ENCODE measurements at regions not wholly inside any gene's neighbourhood (a gene's known extent, or its start where the extent isn't known, plus 50 kb on each side); places are given as distances from the start of the nearest gene placed in this dataset.
"Not testable (repeated sequence)": the region's sequence is repeated elsewhere in the genome, so short reads cannot be mapped to it uniquely, and the experiment has no call there.

GRCh38 chr4:72663828-72664227 is 94.8 kb upstream of the ADAMTS3 start:
- Histone ChIP-seq H3K27me3 (ENCODE audit: control insufficient read depth, insufficient read depth, low read length) (no peaks in the 10 kb centered on the region), H3K27ac (ENCODE audit: low read depth in 2 of 2, low read length in 2 of 2) (no peak overlapping the region), H3K4me3 (ENCODE audit: low read length in 3 of 3) (no peak overlapping the region), H3K4me1 (ENCODE audit: control insufficient read depth in 2 of 3, insufficient read depth in 2 of 3, low read depth in 1 of 3, low read length in 3 of 3) (no peaks in the 10 kb centered on the region), H3K36me3 (ENCODE audit: control insufficient read depth in 2 of 3, insufficient read depth in 3 of 3, low read length in 3 of 3) (no peaks in the 10 kb centered on the region), H3K9me3 (ENCODE audit: control insufficient read depth in 2 of 3, insufficient read depth in 1 of 3, low read length in 3 of 3) (no peaks in the 10 kb centered on the region), H3K9ac (ENCODE audit: low read length in 3 of 3) (no peak overlapping the region)
- intact Hi-C loops (cut with DNase I): no loop called here
- TF ChIP-seq CTCF (IDR thresholded peaks at IDR 0.05; ENCODE audit: borderline replicate concordance, extremely low read depth, insufficient read depth): no peak
- FAIRE-seq (no peak), DNase-seq (peak in 2 of 5 donors; percentile 1 to 37)

- intact Hi-C loops (cut with DNase I): no loop called here
- Histone ChIP-seq H3K9ac (ENCODE audit: low read length in 3 of 3) (no peak overlapping the region), H3K9me3 (ENCODE audit: control insufficient read depth in 2 of 3, insufficient read depth in 1 of 3, low read length in 3 of 3) (no peaks in the 10 kb centered on the region), H3K27me3 (ENCODE audit: control insufficient read depth, insufficient read depth, low read length) (no peaks in the 10 kb centered on the region), H3K4me1 (ENCODE audit: control insufficient read depth in 2 of 3, insufficient read depth in 2 of 3, low read depth in 1 of 3, low read length in 3 of 3) (no peaks in the 10 kb centered on the region), H3K36me3 (ENCODE audit: control insufficient read depth in 2 of 3, insufficient read depth in 3 of 3, low read length in 3 of 3) (no peaks in the 10 kb centered on the region), H3K27ac (ENCODE audit: low read depth in 2 of 2, low read length in 2 of 2) (no peak overlapping the region), H3K4me3 (ENCODE audit: low read length in 3 of 3) (no peak overlapping the region)
- FAIRE-seq (no peak), DNase-seq (no peak)
- no peak for TF ChIP-seq CTCF (IDR thresholded peaks at IDR 0.05; ENCODE audit: borderline replicate concordance, extremely low read depth, insufficient read depth)
Observed at GRCh38 chr4:72661830-72662229, 92.8 kb upstream of the ADAMTS3 start.

GRCh38 chr4:72641611-72642010 is 72.6 kb upstream of the ADAMTS3 start:
- H3K4me1 ChIP-seq (ENCODE audit: control insufficient read depth in 2 of 3, insufficient read depth in 2 of 3, low read depth in 1 of 3, low read length in 3 of 3): no peaks in the 10 kb centered on the region
- no peak overlapping the region for H3K27ac ChIP-seq (ENCODE audit: low read depth in 2 of 2, low read length in 2 of 2)
- no peak for DNase-seq
- no peak overlapping the region for H3K4me3 ChIP-seq (ENCODE audit: low read length in 3 of 3)
- H3K9ac ChIP-seq (ENCODE audit: low read length in 3 of 3): no peak overlapping the region
- no peaks in the 10 kb centered on the region for H3K9me3 ChIP-seq (ENCODE audit: control insufficient read depth in 2 of 3, insufficient read depth in 1 of 3, low read length in 3 of 3)
- no peak for TF ChIP-seq CTCF (IDR thresholded peaks at IDR 0.05; ENCODE audit: borderline replicate concordance, extremely low read depth, insufficient read depth)
- H3K36me3 ChIP-seq (ENCODE audit: control insufficient read depth in 2 of 3, insufficient read depth in 3 of 3, low read length in 3 of 3): no peaks in the 10 kb centered on the region
- intact Hi-C loops (cut with DNase I): no loop called here
- no peak for FAIRE-seq
- no peaks in the 10 kb centered on the region for H3K27me3 ChIP-seq (ENCODE audit: control insufficient read depth, insufficient read depth, low read length)

GRCh38 chr4:72636866-72637265 is 67.8 kb upstream of the ADAMTS3 start:
- FAIRE-seq; H3K9me3 ChIP-seq (ENCODE audit: control insufficient read depth in 2 of 3, insufficient read depth in 1 of 3, low read length in 3 of 3); H3K4me1 ChIP-seq (ENCODE audit: control insufficient read depth in 2 of 3, insufficient read depth in 2 of 3, low read depth in 1 of 3, low read length in 3 of 3); H3K4me3 ChIP-seq (ENCODE audit: low read length in 3 of 3); H3K9ac ChIP-seq (ENCODE audit: low read length in 3 of 3); H3K36me3 ChIP-seq (ENCODE audit: control insufficient read depth in 2 of 3, insufficient read depth in 3 of 3, low read length in 3 of 3); DNase-seq; H3K27me3 ChIP-seq (ENCODE audit: control insufficient read depth, insufficient read depth, low read length); intact Hi-C loops (cut with DNase I); H3K27ac ChIP-seq (ENCODE audit: low read depth in 2 of 2, low read length in 2 of 2): not testable (repeated sequence)

DNA sequence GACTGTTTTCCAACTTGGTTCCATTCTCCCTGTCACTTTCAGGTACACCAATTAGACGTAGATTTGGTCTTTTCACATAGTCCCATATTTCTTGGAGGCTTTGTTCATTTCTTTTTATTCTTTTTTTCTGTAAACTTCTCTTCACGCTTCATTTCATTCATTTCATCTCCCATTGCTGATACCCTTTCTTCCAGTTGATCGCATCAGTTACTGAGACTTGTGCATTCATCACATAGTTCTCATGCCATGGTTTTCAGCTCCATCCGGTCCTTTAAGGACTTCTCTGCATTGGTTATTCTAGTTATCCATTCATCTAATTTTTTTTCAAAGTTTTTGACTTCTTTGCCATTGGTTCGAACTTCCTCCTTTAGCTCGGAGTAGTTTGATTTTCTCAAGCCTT is 66.9 kb upstream of the ADAMTS3 start:
- H3K4me3 ChIP-seq (ENCODE audit: low read length in 3 of 3); H3K27ac ChIP-seq (ENCODE audit: low read depth in 2 of 2, low read length in 2 of 2); H3K27me3 ChIP-seq (ENCODE audit: control insufficient read depth, insufficient read depth, low read length); DNase-seq; H3K9ac ChIP-seq (ENCODE audit: low read length in 3 of 3); intact Hi-C loops (cut with DNase I); H3K9me3 ChIP-seq (ENCODE audit: control insufficient read depth in 2 of 3, insufficient read depth in 1 of 3, low read length in 3 of 3); FAIRE-seq; H3K36me3 ChIP-seq (ENCODE audit: control insufficient read depth in 2 of 3, insufficient read depth in 3 of 3, low read length in 3 of 3); H3K4me1 ChIP-seq (ENCODE audit: control insufficient read depth in 2 of 3, insufficient read depth in 2 of 3, low read depth in 1 of 3, low read length in 3 of 3): not testable (repeated sequence)

DNA sequence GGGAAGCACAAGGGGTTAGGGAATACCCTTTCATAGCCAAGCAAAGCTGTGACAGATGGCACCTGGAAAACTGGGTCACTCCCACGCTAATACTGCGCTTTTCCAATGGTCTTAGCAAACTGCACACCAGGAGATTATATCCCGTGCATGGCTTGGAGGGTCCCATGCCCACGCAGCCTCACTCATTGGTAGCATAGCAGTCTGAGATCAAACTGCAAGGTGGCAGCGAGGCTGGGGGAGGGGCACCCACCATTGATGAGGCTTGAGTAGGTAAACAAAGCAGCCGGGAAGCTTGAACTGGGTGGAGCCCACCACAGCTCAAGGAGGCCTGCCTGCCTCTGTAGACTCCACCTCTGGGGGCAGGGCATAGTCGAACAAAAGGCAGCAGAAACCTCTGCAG is 63.2 kb upstream of the ADAMTS3 start:
- intact Hi-C loops (cut with DNase I); H3K27me3 ChIP-seq (ENCODE audit: control insufficient read depth, insufficient read depth, low read length); FAIRE-seq; DNase-seq; H3K27ac ChIP-seq (ENCODE audit: low read depth in 2 of 2, low read length in 2 of 2); H3K36me3 ChIP-seq (ENCODE audit: control insufficient read depth in 2 of 3, insufficient read depth in 3 of 3, low read length in 3 of 3); H3K4me1 ChIP-seq (ENCODE audit: control insufficient read depth in 2 of 3, insufficient read depth in 2 of 3, low read depth in 1 of 3, low read length in 3 of 3); H3K4me3 ChIP-seq (ENCODE audit: low read length in 3 of 3); H3K9ac ChIP-seq (ENCODE audit: low read length in 3 of 3); H3K9me3 ChIP-seq (ENCODE audit: control insufficient read depth in 2 of 3, insufficient read depth in 1 of 3, low read length in 3 of 3): not testable (repeated sequence)
